Effector memory CD8-positive, alpha-beta T cell (primary cell): ENCODE measurements at regions not wholly inside any gene's neighbourhood (a gene's known extent, or its start where the extent isn't known, plus 50 kb on each side); places are given as distances from the start of the nearest gene placed in this dataset.

ENCODE experiments used
- ATAC-seq: fragments of 150-1000 bp; cut with Tn5 transposase; replicated peaks from 2 replicates; pipeline ENCODE4 v1.10.0; 2021; ENCODE audit warnings: mild to moderate bottlenecking, moderate library complexity
- DNase-seq, 3 experiments: peaks; one replicate each; pipeline ENCODE4 v3.0.0; 2021
- H3K27ac Mint-ChIP-seq, 2 donors: one replicate each; pipeline ENCODE4 v1.8.0; 2022; ENCODE audit warnings: mild to moderate bottlenecking in 2 of 2, mixed read lengths in 2 of 2, moderate library complexity in 2 of 2
- H3K27me3 Mint-ChIP-seq, 2 donors: one replicate each; pipeline ENCODE4 v1.8.0; 2022; ENCODE audit warnings: mixed read lengths in 2 of 2
- H3K36me3 Mint-ChIP-seq: one replicate; pipeline ENCODE4 v1.8.0; 2022; ENCODE audit warnings: mild to moderate bottlenecking, moderate library complexity, mixed read lengths; ENCODE audit not compliant: insufficient read depth
- H3K4me1 Mint-ChIP-seq, 2 donors: one replicate each; pipeline ENCODE4 v1.8.0; 2022; ENCODE audit warnings: low read depth in 2 of 2, mixed read lengths in 2 of 2
- H3K4me3 Mint-ChIP-seq, 2 donors: one replicate each; pipeline ENCODE4 v1.8.0; 2022; ENCODE audit warnings: mild to moderate bottlenecking in 2 of 2, mixed read lengths in 2 of 2, moderate library complexity in 2 of 2
- H3K9me3 Mint-ChIP-seq, 2 donors: one replicate each; pipeline ENCODE4 v1.8.0; 2022; ENCODE audit warnings: mixed read lengths in 2 of 2

DNA sequence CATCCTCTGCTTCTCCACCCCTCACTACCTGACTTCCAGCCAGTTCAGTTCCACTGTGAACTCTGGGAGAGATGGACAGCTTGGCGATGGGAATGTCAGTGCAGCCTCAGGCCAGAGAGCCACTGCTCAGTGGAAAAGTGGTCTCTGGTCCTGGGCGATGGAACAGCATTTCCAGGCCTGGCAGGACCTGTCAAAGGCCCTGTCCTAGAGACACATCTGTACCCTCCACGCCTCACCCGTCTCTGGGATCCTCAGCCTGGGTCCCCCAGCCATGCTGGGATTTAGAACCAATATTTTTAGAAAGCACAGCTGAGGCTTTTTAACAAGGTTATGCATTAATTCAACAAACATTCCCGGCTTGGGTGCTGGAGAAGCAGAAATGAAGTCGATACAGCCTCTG, 165.7 kb downstream of the MN1 start:
- DNase-seq = no peak
- peaks cover 3% of the 10 kb centered on the region for H3K36me3 Mint-ChIP-seq
- peaks cover 16 to 31% of the 10 kb centered on the region in 2 donors for H3K27me3 Mint-ChIP-seq
- H3K9me3 Mint-ChIP-seq = no peaks in the 10 kb centered on the region
- no peak for ATAC-seq
- H3K4me1 Mint-ChIP-seq = no peaks in the 10 kb centered on the region
- H3K4me3 Mint-ChIP-seq = no peak overlapping the region
- no peak overlapping the region for H3K27ac Mint-ChIP-seq

DNA sequence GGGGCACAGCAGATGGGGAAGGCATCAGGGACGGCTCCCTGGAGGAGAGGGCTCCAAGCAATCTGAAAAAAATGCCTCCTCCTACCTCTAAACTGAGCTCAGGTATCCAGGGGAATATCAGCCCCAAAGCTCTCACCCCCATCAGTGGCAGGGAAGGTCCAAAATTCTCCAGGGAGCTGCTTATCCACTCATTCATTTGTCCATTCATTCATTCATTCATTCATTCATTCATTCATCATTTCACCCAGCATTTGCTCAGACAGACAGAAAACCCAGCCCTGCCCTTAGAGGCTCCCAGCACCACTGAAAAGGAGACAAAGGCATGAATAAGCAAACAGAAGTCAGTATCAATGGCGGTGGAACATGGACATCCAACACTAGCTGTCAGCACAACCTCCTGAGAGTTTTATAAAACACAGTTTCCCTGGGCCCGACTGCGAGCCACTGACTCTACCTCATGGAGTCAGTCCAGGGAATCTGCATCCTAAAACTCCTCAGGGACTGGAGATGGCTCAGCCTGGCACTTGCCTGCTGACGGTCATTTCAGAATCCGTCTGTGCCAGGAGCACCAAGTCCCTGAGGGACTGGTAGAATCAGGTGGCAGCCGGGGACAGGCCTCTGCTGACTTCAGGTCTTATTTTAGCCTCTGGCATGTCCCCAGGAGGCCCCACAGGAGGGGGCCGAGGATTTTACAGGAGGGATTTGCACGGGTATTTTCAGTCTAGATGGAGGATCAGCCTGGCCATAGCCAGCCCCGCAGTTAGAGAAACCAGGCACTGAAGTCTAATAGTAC, 164.6 kb downstream of the MN1 start:
- H3K27me3 Mint-ChIP-seq = peaks cover 16 to 40% of the 10 kb centered on the region in 2 donors
- H3K36me3 Mint-ChIP-seq = peaks cover 3% of the 10 kb centered on the region
- no peak overlapping the region for H3K4me3 Mint-ChIP-seq
- no peaks in the 10 kb centered on the region for H3K9me3 Mint-ChIP-seq
- H3K4me1 Mint-ChIP-seq = no peaks in the 10 kb centered on the region
- ATAC-seq (no peak), DNase-seq (no peak)
- no peak overlapping the region for H3K27ac Mint-ChIP-seq

DNA sequence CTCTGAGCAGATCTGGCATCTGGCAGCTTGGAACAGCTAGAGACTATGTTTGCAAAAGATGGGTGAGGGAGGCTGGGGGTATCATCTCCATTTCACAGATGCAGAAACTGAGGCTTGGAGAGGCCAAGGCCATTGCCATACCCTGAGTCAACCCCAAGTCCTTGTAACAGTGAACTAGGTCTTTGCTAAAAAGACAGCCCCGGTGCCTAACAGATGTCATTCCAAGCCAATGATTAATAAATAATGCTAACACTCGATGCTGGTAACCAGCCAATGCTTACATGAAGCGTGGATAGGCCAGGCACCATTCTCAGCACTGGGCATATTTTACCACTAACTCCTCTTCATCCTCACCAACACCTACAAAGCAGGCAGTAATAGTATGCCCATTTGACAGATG, 164.0 kb downstream of the MN1 start:
- no peak for ATAC-seq
- DNase-seq = no peak
- Mint-ChIP-seq H3K36me3 (peaks cover 3% of the 10 kb centered on the region), H3K27ac (no peak overlapping the region), H3K4me1 (no peaks in the 10 kb centered on the region), H3K9me3 (no peaks in the 10 kb centered on the region), H3K4me3 (no peak overlapping the region), H3K27me3 (peaks cover 16 to 40% of the 10 kb centered on the region in 2 donors)

DNA sequence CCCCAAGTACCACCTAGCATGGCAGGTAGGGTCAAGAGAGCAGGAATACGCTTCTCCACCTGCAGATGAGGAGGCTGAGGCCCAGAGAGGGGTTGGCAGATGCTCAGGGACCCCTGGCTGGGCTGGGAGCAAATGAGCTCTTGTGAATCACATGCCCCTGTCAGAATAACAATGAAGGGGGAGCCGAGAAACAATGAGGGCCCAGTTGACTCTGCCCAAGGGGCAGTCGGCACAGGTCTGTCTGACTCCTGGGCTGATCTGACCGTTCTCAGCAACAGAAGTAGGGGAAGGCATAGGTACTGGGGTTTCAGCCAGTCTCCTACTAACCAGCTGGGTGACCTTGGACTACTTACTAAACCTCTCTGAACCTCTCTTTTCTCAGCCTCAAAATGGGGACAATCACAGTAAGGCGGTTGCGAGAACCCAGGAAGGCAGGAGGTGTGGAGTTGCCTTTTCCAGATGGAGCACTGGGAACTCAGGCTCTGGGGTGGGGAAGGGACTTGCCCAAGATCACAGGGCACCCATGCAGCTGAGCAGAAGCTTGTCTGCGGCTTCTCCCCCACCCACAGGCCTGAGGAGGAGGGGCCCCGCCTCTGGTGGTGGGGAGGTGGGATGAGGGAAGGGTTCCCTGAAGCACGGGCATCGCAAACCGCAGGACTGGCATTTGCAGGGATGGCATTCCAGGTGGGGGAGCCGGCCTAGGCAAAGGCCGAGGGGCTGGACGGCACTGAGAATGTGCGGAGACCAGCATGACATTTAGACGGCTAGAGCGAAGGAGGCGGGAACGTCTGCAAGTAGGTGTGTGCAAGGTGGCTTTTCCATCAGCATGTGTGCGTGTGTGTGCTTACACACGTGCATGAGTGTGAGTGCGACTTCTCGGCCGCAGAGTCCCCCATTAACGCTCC, 163.0 kb downstream of the MN1 start:
- ATAC-seq = no peak
- H3K9me3 Mint-ChIP-seq = no peaks in the 10 kb centered on the region

DNA sequence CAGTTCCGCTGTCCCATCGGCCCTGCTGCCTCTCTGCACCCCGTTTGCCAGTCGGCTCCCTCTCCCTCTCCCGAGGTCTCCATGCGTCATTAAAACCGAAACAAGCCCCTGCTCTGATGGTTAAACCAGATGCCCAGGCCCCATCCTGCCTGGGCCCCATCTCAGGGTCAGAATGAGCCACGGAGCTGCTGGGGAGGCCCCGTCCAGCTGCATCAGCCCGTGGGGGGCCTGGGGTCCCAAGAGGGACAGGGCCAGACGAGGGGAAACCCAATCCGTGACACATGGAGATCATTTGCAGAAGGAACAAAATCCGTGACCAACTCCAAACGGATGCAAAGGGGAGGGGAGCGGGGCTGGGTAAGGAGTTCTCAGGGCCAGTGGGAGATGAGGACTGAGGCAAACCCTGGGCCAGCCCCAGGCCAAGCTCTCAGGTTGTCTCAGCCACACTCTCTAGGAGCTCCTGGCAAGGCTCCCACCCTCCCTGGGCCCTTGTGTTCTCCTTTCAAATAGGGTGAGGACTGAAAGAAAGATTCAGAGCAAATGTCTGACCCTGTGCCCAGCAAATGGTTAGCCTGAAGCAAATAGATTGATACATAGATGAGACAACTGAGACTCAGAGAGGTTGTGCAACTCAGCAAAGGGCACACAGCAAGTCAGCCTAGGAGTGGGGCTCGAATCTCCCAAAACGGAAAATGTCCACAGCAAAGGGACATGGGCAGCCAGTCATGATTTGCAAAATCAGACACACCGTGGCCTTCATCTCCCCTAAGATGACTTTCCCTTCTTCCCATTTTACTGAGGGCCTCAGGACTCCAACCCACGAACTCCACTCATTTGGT, 162.1 kb downstream of the MN1 start:
- Mint-ChIP-seq H3K4me1 (no peaks in the 10 kb centered on the region), H3K36me3 (peaks cover 3% of the 10 kb centered on the region)
- ATAC-seq = no peak

More for the DNA sequence above, 163.0 kb downstream of the MN1 start:
- no peaks in the 10 kb centered on the region for H3K4me1 Mint-ChIP-seq
- no peak overlapping the region for H3K27ac Mint-ChIP-seq
- no peak for DNase-seq
- H3K27me3 Mint-ChIP-seq = peaks cover 14 to 37% of the 10 kb centered on the region in 2 donors
- no peak overlapping the region for H3K4me3 Mint-ChIP-seq
- H3K36me3 Mint-ChIP-seq = peaks cover 3% of the 10 kb centered on the region

DNA sequence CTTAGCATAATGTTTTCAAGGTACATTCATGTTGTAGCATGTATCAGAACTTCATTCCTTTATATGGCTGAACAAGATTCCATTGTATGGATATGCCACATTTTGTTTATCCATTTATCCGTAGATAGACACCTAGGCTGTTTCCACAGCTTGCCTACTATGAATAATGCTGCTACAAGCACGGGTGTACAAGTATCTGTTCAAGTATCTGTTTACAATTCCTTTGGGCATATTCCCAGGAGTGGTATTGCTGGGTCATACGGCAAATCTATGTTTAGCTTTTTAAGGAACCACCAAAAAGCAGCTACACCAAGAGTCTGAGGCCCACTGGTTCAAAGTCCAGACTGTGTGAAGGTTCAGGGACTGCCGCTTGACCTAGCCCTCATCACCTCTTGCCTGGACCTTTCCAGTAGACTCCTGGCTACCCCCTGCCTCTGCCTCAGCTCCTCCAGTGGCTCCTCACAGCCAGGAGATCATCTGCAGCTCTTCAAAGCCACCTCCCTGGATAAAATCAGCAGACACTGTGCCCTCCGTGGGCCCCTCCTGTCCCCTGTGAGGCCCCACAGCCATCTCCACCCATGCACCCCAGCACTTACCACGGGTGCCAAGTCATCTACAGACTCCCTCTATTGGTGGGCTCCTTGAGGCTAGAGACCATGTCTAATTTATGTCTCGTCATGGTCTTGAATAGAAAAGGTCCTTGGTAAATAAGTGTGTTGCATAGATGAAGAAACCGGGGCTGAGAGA, 160.3 kb downstream of the MN1 start:
- Mint-ChIP-seq H3K4me3 (no peak overlapping the region), H3K27ac (no peak overlapping the region), H3K9me3 (peaks cover 0 to 3% of the 10 kb centered on the region in 2 donors), H3K36me3 (peaks cover 3% of the 10 kb centered on the region), H3K27me3 (peaks cover 9 to 30% of the 10 kb centered on the region in 2 donors), H3K4me1 (no peaks in the 10 kb centered on the region)
- ATAC-seq (no peak), DNase-seq (no peak)

More for the DNA sequence above, 162.1 kb downstream of the MN1 start:
- H3K27me3 Mint-ChIP-seq = peaks cover 7 to 28% of the 10 kb centered on the region in 2 donors
- no peak overlapping the region for H3K27ac Mint-ChIP-seq
- no peak overlapping the region for H3K4me3 Mint-ChIP-seq
- no peaks in the 10 kb centered on the region for H3K9me3 Mint-ChIP-seq
- no peak for DNase-seq

DNA sequence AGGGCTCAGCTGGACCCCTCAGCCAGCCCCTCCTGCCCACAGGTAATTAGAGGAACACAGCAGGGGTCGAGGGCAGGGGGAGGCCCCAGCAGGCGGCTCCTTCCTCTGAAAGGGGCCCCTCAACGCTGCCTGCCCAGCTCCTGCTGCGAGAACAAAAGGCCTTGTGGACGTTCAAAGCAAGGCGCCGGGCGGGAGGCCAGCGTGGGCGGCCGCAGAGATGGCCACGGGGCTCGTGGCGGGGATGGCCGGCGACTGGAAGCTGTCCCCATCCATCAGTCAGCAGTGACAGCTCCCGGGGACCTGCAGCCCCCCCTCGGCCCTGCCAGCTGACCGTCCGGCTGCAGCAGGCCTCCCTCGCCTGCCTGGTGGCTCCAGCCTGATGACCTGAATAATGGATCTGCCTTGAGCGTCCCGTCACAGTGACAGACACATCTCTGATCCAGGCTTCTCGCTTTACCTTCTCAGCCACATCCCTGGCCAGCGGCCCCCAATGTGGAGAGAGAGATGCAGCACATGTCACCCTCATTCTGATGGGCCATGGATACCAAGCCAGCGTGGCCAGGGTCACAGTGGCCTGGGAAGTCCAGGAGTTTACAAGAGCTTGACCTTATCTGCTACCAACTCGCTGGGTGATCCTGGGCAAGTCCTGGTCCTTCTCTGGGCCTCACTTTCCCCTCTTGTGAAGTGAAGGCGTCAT, 159.3 kb downstream of the MN1 start:
- Mint-ChIP-seq H3K36me3 (peaks cover 3% of the 10 kb centered on the region), H3K4me1 (no peaks in the 10 kb centered on the region)
- no peak for ATAC-seq

DNA sequence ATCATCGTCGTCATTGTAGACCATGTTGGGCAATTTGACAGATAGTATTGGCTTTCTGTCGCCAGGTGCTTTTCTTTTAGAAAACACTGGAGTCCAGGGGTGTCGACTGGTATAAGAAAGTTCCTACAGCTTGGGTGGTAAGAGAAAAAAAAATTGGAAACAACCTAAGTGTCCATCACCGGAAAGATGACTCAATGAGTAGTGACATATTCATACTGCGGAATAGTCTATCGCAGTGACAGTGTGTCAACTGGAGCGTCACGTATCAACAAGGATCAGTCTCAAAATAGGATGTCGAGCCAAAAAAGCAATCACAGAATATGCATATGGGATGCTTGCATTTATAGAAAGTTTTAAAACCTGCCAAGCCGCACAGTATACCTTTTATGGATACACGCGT, 157.6 kb downstream of the MN1 start:
- Mint-ChIP-seq H3K27ac (no peak overlapping the region), H3K4me3 (no peak overlapping the region), H3K27me3 (peaks cover 20% of the 10 kb centered on the region in 2 donors), H3K9me3 (peaks cover 0 to 3% of the 10 kb centered on the region in 2 donors), H3K4me1 (no peaks in the 10 kb centered on the region), H3K36me3 (peaks cover 3% of the 10 kb centered on the region)
- ATAC-seq = no peak
- no peak for DNase-seq

More for the DNA sequence above, 159.3 kb downstream of the MN1 start:
- H3K9me3 Mint-ChIP-seq = peaks cover 0 to 3% of the 10 kb centered on the region in 2 donors
- peaks cover 8 to 20% of the 10 kb centered on the region in 2 donors for H3K27me3 Mint-ChIP-seq
- DNase-seq = no peak
- no peak overlapping the region for H3K27ac Mint-ChIP-seq
- H3K4me3 Mint-ChIP-seq = no peak overlapping the region

DNA sequence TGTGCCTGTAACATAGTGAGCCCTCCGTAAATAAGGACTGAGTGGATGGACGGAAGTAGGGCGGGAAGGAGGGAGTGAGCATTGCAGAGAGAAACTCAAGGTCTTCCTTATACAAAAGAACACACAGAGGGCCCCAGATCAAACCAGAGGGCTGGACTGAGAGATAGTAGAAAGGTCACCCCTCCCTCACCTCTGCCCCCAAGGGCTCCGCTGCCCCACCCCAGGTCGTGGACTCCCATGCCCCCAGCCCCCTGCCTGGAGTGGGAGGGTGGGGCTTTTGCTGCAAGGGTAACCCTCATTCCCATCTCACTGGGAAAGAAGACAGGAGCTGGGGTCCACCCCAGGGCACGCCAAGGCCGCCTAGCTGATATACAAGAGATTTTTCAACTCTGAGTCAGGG, 157.0 kb downstream of the MN1 start:
- Mint-ChIP-seq H3K36me3 (peaks cover 1% of the 10 kb centered on the region), H3K27ac (no peak overlapping the region), H3K9me3 (peaks cover 0 to 3% of the 10 kb centered on the region in 2 donors), H3K4me1 (no peaks in the 10 kb centered on the region), H3K27me3 (peaks cover 25 to 27% of the 10 kb centered on the region in 2 donors), H3K4me3 (no peak overlapping the region)
- DNase-seq (no peak), ATAC-seq (no peak)

DNA sequence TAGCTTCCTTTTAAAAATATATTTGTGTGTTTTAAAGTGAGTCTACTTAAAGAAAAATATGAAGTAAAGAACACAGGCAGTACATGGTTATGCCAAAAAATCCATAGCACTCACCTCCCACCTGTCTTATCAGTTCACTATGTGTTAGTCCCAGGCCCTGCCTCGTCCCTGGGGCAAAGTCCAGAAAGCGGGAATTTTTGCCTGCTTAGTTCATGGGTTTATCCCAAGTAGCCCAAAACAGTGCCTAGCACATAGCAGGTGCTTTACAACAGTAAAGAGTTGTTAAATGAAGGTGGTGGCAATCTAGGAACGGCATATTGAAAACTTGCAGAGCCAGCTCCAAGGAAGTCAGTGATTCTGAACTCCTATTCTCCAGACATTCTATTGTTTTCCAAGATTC, 154.0 kb downstream of the MN1 start:
- ATAC-seq (no peak), DNase-seq (no peak)
- H3K4me1 Mint-ChIP-seq = no peaks in the 10 kb centered on the region
- no peak overlapping the region for H3K4me3 Mint-ChIP-seq
- H3K9me3 Mint-ChIP-seq = peaks cover 0 to 3% of the 10 kb centered on the region in 2 donors
- peaks cover 20 to 39% of the 10 kb centered on the region in 2 donors for H3K27me3 Mint-ChIP-seq
- H3K36me3 Mint-ChIP-seq = no peaks in the 10 kb centered on the region
- H3K27ac Mint-ChIP-seq = no peak overlapping the region

DNA sequence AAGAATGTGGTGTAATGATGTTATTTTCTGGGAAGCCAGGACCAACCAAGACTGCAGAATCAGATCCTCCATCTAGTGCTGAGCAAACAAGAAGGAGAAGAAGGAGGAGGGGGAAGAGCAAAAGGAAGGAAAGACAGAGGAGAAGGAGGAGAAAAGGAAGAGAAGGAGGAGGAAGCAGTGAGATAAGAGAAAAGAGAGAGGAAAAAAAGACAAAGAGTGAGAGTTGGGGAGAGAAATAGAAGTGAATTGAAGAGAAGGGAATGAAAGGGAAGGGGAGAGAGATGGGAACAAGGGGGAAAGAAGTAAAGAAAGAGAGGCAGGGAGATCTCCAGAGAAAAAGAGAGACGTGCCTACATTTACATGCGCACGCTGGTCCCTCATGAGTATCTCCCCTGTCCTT, 153.5 kb downstream of the MN1 start:
- Mint-ChIP-seq H3K27ac (no peak overlapping the region), H3K36me3 (no peaks in the 10 kb centered on the region), H3K4me1 (no peaks in the 10 kb centered on the region), H3K27me3 (peaks cover 20 to 39% of the 10 kb centered on the region in 2 donors), H3K4me3 (no peak overlapping the region), H3K9me3 (peaks cover 0 to 3% of the 10 kb centered on the region in 2 donors)
- no peak for DNase-seq
- no peak for ATAC-seq

DNA sequence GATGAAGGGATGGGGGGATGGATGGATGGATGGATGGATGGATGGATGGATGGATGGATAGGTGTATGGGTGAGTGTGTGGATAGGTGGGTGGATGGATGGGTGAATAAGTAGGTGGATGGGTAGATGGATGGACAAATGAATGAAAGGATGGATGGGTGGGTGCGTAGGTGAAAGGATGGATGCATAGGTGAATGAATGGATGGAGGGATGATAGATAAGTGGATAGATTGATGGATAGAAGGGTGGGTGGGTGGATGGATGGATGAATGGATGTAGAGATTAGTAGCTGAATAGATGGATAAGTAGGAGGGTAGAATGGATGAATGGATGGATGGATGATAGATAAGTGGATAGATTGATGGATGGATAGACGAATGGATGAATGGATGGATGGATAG, 152.7 kb downstream of the MN1 start:
- Mint-ChIP-seq H3K9me3 (peaks cover 0 to 3% of the 10 kb centered on the region in 2 donors), H3K27me3 (peaks cover 20 to 39% of the 10 kb centered on the region in 2 donors), H3K4me1 (no peaks in the 10 kb centered on the region), H3K36me3 (no peaks in the 10 kb centered on the region), H3K27ac (no peak overlapping the region), H3K4me3 (no peak overlapping the region)
- ATAC-seq (no peak), DNase-seq (no peak)
